ENCODE measurements at regions not wholly inside any gene's neighbourhood (a gene's known extent, or its start where the extent isn't known, plus 50 kb on each side); places are given as distances from the start of the nearest gene placed in this dataset.

GRCh38 chr12:28129031-28129430 is 61.2 kb upstream of the CCDC91 start:
- H3K4me1 Mint-ChIP-seq: no peaks in the 10 kb centered on the region
- H3K27me3 Mint-ChIP-seq (ENCODE audit: low read depth in 3 of 3): no peaks in the 10 kb centered on the region
- no peak overlapping the region for H3K27ac ChIP-seq (ENCODE audit: low read depth in 1 of 2, low read length in 2 of 2)
- no peak for DNase-seq
- no peak for TF ChIP-seq CTCF (IDR thresholded peaks at IDR 0.05)
- WGBS (ENCODE audit: insufficient coverage): no CpG with 5 or more reads among the region's 1 CpG
- H3K79me2 ChIP-seq (ENCODE audit: insufficient read depth, low read length): no peaks in the 10 kb centered on the region
- H3K4me3 Mint-ChIP-seq: no peak overlapping the region
- H2AFZ ChIP-seq (ENCODE audit: insufficient read depth, low read depth, low read length, poor library complexity, severe bottlenecking): no peak overlapping the region
- no peak overlapping the region for H3K4me2 ChIP-seq (replicated peaks; ENCODE audit: extremely low read depth, low read length, poor library complexity, severe bottlenecking)
- no peak overlapping the region for H3K4me3 ChIP-seq (replicated peaks in 1 of 3; ENCODE audit: low read depth in 2 of 3, low read length in 3 of 3)
- H3K9me3 ChIP-seq (replicated peaks in 1 of 2; ENCODE audit: control insufficient read depth in 1 of 2, insufficient read depth in 1 of 2, low read length in 2 of 2): no peaks in the 10 kb centered on the region
- H3K36me3 ChIP-seq (replicated peaks in 1 of 2; ENCODE audit: control insufficient read depth in 1 of 2, insufficient read depth in 2 of 2, low read length in 2 of 2): no peaks in the 10 kb centered on the region
- intact Hi-C loops (cut with micrococcal nuclease): no loop called here
- no peaks in the 10 kb centered on the region for H3K4me1 ChIP-seq (ENCODE audit: control insufficient read depth in 1 of 2, insufficient read depth in 2 of 2, low read length in 2 of 2)
- H3K9ac ChIP-seq (ENCODE audit: insufficient read depth, low read length, poor library complexity, severe bottlenecking): no peak overlapping the region
- no peak overlapping the region for H3K27ac Mint-ChIP-seq
- H3K36me3 Mint-ChIP-seq: no peaks in the 10 kb centered on the region
- H4K20me1 ChIP-seq (ENCODE audit: insufficient read depth, low read length): no peaks in the 10 kb centered on the region
- no peaks in the 10 kb centered on the region for H3K27me3 ChIP-seq (ENCODE audit: control insufficient read depth in 2 of 2, insufficient read depth in 2 of 2, low read length in 2 of 2)
- peaks cover 0 to 2% (median 0%) of the 10 kb centered on the region in 7 donors for H3K9me3 Mint-ChIP-seq

- Histone ChIP-seq H3K27me3 (ENCODE audit: control insufficient read depth in 2 of 2, insufficient read depth in 2 of 2, low read length in 2 of 2) (no peaks in the 10 kb centered on the region), H3K9ac (ENCODE audit: insufficient read depth, low read length, poor library complexity, severe bottlenecking) (no peak overlapping the region), H3K27ac (ENCODE audit: low read depth in 1 of 2, low read length in 2 of 2) (no peak overlapping the region), H3K36me3 (replicated peaks in 1 of 2; ENCODE audit: control insufficient read depth in 1 of 2, insufficient read depth in 2 of 2, low read length in 2 of 2) (no peaks in the 10 kb centered on the region), H4K20me1 (ENCODE audit: insufficient read depth, low read length) (no peaks in the 10 kb centered on the region), H3K4me3 (replicated peaks in 1 of 3; ENCODE audit: low read depth in 2 of 3, low read length in 3 of 3) (no peak overlapping the region), H2AFZ (ENCODE audit: insufficient read depth, low read depth, low read length, poor library complexity, severe bottlenecking) (no peak overlapping the region), H3K4me2 (replicated peaks; ENCODE audit: extremely low read depth, low read length, poor library complexity, severe bottlenecking) (no peak overlapping the region), H3K79me2 (ENCODE audit: insufficient read depth, low read length) (no peaks in the 10 kb centered on the region), H3K9me3 (replicated peaks in 1 of 2; ENCODE audit: control insufficient read depth in 1 of 2, insufficient read depth in 1 of 2, low read length in 2 of 2) (no peaks in the 10 kb centered on the region), H3K4me1 (ENCODE audit: control insufficient read depth in 1 of 2, insufficient read depth in 2 of 2, low read length in 2 of 2) (no peaks in the 10 kb centered on the region)
- Mint-ChIP-seq H3K36me3 (no peaks in the 10 kb centered on the region), H3K4me3 (no peak overlapping the region), H3K9me3 (peaks cover 0 to 2% (median 0%) of the 10 kb centered on the region in 7 donors), H3K27ac (no peak overlapping the region), H3K27me3 (ENCODE audit: low read depth in 3 of 3) (no peaks in the 10 kb centered on the region), H3K4me1 (no peaks in the 10 kb centered on the region)
- no peak for DNase-seq
- WGBS (ENCODE audit: insufficient coverage): no CpG with 5 or more reads among the region's 2 CpGs
- no peak for TF ChIP-seq CTCF (IDR thresholded peaks at IDR 0.05)
- intact Hi-C loops (cut with micrococcal nuclease): no loop called here
Measured at GRCh38 chr12:28130234-28130624, 60.0 kb upstream of the CCDC91 start.
